22Rv1 (cell line): ENCODE measurements at regions not wholly inside any gene's neighbourhood (a gene's known extent, or its start where the extent isn't known, plus 50 kb on each side); places are given as distances from the start of the nearest gene placed in this dataset.

Experiments used
- ZFX ChIP-seq: fragments of 450-650 bp; IDR thresholded peaks from 2 replicates; pipeline ENCODE4 v1.6.1; 2017; ENCODE audit warnings: antibody characterized with exemption, borderline replicate concordance
- TF ChIP-seq, protein P1 (sequence below): fragments of 450-650 bp; IDR thresholded peaks from 2 replicates; pipeline ENCODE4 v1.5.1; 2017; ENCODE audit warnings: mild to moderate bottlenecking

DNA sequence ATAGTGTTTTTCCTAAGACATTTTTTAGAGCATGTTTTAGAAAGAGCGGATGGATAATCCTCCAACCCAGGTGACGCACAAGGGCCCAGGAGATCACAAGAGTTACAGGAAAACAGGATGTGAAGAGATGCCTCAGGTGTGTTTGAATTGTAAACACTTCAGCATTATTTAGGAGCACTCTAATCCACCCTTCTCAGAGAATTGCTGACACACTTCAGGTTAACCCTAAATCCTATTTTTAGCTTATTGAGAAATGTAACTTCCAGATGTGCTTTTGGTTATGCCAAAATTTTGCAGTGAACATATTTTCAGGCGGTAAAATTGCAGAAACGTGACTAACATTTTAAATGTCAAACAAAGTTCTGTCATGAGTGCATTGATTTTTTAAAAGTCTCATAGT lies 755.4 kb upstream of the CTNND2 start:
- TF ChIP-seq, protein P1, sequence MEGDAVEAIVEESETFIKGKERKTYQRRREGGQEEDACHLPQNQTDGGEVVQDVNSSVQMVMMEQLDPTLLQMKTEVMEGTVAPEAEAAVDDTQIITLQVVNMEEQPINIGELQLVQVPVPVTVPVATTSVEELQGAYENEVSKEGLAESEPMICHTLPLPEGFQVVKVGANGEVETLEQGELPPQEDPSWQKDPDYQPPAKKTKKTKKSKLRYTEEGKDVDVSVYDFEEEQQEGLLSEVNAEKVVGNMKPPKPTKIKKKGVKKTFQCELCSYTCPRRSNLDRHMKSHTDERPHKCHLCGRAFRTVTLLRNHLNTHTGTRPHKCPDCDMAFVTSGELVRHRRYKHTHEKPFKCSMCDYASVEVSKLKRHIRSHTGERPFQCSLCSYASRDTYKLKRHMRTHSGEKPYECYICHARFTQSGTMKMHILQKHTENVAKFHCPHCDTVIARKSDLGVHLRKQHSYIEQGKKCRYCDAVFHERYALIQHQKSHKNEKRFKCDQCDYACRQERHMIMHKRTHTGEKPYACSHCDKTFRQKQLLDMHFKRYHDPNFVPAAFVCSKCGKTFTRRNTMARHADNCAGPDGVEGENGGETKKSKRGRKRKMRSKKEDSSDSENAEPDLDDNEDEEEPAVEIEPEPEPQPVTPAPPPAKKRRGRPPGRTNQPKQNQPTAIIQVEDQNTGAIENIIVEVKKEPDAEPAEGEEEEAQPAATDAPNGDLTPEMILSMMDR, result no peak
- no peak for TF ChIP-seq ZFX
